Panc1 (cell line): ENCODE measurements at regions not wholly inside any gene's neighbourhood (a gene's known extent, or its start where the extent isn't known, plus 50 kb on each side); places are given as distances from the start of the nearest gene placed in this dataset.
"Not testable (repeated sequence)": the region's sequence is repeated elsewhere in the genome, so short reads cannot be mapped to it uniquely, and the experiment has no call there.

Experiments
- ATAC-seq: fragments of 200-7000 bp; cut with Tn5 transposase; 2 replicates; pipeline ENCODE4 v1.9.1; 2020; ENCODE audit warnings: mild to moderate bottlenecking, moderate library complexity
- BruUV-seq: library from RNA; stranded (reverse); fragments of 400-500 nt; replicated peaks from 2 replicates; lab custom pipeline; 2021; lab: Mats Ljungman, UMichigan
- CTCF ChIA-PET: fragments of 300-600 bp; sonication (Branson Sonifier 250); formaldehyde crosslinking; loops from one replicate; lab custom pipeline; 2022; ENCODE audit warnings: antibody characterized with exemption; lab: Charles Lee
- POLR2A ChIA-PET: fragments of 300-600 bp; sonication (Branson Sonifier 250); formaldehyde crosslinking; loops from one replicate; lab custom pipeline; 2022; ENCODE audit warnings: antibody characterized with exemption; lab: Charles Lee
- DNase-seq: peaks from one replicate; pipeline ENCODE4 v3.0.0-alpha.2; 2010; ENCODE audit warnings: low read depth, low spot score
- H3K27ac ChIP-seq: 2 replicates; pipeline ENCODE4 v1.5.1; 2011; ENCODE audit warnings: mild to moderate bottlenecking, low read length, inconsistent platforms
- H3K27me3 ChIP-seq: fragments of 200-500 bp; sonication (Bioruptor generic); 2 replicates; pipeline ENCODE4 v1.6.0; 2014; ENCODE audit warnings: low read length, inconsistent platforms; ENCODE audit not compliant: control insufficient read depth, insufficient read depth
- H3K36me3 ChIP-seq: fragments of 200-500 bp; sonication (Bioruptor generic); 2 replicates; pipeline ENCODE4 v1.5.1; 2014; ENCODE audit warnings: inconsistent platforms, mild to moderate bottlenecking, low read length, moderate library complexity; ENCODE audit not compliant: control insufficient read depth, insufficient read depth
- H3K4me1 ChIP-seq: 2 replicates; pipeline ENCODE4 v1.5.1; 2011; ENCODE audit warnings: inconsistent platforms, mild to moderate bottlenecking, low read length, moderate library complexity; ENCODE audit not compliant: control insufficient read depth, insufficient read depth
- H3K4me3 ChIP-seq, 2 experiments: 2 replicates each; pipeline ENCODE4 v1.5.1; 2011 to 2012; ENCODE audit warnings: low read depth in 2 of 2, low read length in 2 of 2, mild to moderate bottlenecking in 2 of 2, inconsistent platforms in 1 of 2, moderate library complexity in 1 of 2
- H3K9me3 ChIP-seq: fragments of 200-500 bp; sonication (Bioruptor generic); 2 replicates; pipeline ENCODE4 v1.5.1; 2014; ENCODE audit warnings: low read depth, mild to moderate bottlenecking, inconsistent platforms, low read length, moderate library complexity; ENCODE audit not compliant: control insufficient read depth, insufficient read depth
- POLR2AphosphoS5 ChIP-seq: IDR thresholded peaks from 2 replicates; pipeline ENCODE4 v1.6.1; 2012; ENCODE audit warnings: mild to moderate bottlenecking, low read depth, low read length, moderate library complexity
- SIN3A ChIP-seq: IDR thresholded peaks from 2 replicates; pipeline ENCODE4 v1.6.1; 2012; ENCODE audit warnings: low read depth, mild to moderate bottlenecking, low read length, moderate library complexity, borderline replicate concordance; ENCODE audit not compliant: insufficient read depth
- TCF7L2 ChIP-seq: IDR thresholded peaks from 2 replicates; pipeline ENCODE4 v1.6.1; 2011; ENCODE audit warnings: mild to moderate bottlenecking, low read depth, low read length, inconsistent platforms
- in situ Hi-C: cut with HindIII; loops from 2 replicates; pipeline ENCODE4 v1.10.0; 2016; ENCODE audit warnings: low sequenced_read_pairs, low pct_unique_long_range_greater_than_20kb
- intact Hi-C: fragments of 100-400 bp; cut with micrococcal nuclease; formaldehyde crosslinking; loops from one replicate; pipeline ENCODE4 v1.10.0; 2022; ENCODE audit not compliant: unreplicated experiment
- TF ChIP-seq, protein P1 (sequence below): fragments of 450-650 bp; IDR thresholded peaks from 2 replicates; pipeline ENCODE4 v1.5.1; 2017; ENCODE audit warnings: mild to moderate bottlenecking
- TF ChIP-seq, protein P2 (sequence below), 2 experiments: IDR thresholded peaks; 2 replicates each; pipeline ENCODE4 v1.6.1; 2011 to 2012; ENCODE audit warnings: low read depth in 2 of 2, control low read depth in 1 of 2, low read length in 1 of 2, mild to moderate bottlenecking in 1 of 2, moderate library complexity in 1 of 2; ENCODE audit not compliant: insufficient read depth in 1 of 2

DNA sequence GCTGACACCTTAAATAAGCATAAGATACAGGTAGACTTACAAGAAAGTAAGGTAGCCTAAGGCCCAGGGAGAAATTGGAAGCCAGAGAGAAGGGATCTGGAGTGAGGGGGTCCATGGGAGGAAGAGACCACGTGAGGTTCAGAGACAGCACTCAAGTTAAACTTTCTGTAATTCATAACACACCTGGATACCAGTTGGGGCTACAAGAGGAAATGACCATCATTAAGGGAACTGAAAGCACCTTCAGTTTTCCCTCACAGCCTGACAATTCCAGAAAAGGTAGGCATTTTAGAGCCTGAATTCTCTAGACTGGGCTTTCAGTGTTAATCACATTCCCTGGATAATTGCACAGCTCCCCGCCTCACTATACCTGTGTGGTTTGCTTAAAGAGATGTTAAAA lies 355.5 kb downstream of the FBXW7 start:
- CTCF ChIA-PET, result no interaction called here
- no peak for DNase-seq
- Histone ChIP-seq H3K9me3 (no peaks in the 10 kb centered on the region), H3K4me3 (no peak overlapping the region), H3K36me3 (no peaks in the 10 kb centered on the region), H3K27me3 (no peaks in the 10 kb centered on the region; the same call in 1 of the 2 replicates), H3K27ac (no peak overlapping the region), H3K4me1 (no peaks in the 10 kb centered on the region)
- no TSS peak for BruUV-seq
- intact Hi-C loops, result no loop called here
- in situ Hi-C loops, result no loop called here
- no peak for TF ChIP-seq POLR2AphosphoS5
- no peak for TF ChIP-seq TCF7L2
- TF ChIP-seq, protein P1, sequence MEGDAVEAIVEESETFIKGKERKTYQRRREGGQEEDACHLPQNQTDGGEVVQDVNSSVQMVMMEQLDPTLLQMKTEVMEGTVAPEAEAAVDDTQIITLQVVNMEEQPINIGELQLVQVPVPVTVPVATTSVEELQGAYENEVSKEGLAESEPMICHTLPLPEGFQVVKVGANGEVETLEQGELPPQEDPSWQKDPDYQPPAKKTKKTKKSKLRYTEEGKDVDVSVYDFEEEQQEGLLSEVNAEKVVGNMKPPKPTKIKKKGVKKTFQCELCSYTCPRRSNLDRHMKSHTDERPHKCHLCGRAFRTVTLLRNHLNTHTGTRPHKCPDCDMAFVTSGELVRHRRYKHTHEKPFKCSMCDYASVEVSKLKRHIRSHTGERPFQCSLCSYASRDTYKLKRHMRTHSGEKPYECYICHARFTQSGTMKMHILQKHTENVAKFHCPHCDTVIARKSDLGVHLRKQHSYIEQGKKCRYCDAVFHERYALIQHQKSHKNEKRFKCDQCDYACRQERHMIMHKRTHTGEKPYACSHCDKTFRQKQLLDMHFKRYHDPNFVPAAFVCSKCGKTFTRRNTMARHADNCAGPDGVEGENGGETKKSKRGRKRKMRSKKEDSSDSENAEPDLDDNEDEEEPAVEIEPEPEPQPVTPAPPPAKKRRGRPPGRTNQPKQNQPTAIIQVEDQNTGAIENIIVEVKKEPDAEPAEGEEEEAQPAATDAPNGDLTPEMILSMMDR, result no peak
- TF ChIP-seq, protein P2, sequence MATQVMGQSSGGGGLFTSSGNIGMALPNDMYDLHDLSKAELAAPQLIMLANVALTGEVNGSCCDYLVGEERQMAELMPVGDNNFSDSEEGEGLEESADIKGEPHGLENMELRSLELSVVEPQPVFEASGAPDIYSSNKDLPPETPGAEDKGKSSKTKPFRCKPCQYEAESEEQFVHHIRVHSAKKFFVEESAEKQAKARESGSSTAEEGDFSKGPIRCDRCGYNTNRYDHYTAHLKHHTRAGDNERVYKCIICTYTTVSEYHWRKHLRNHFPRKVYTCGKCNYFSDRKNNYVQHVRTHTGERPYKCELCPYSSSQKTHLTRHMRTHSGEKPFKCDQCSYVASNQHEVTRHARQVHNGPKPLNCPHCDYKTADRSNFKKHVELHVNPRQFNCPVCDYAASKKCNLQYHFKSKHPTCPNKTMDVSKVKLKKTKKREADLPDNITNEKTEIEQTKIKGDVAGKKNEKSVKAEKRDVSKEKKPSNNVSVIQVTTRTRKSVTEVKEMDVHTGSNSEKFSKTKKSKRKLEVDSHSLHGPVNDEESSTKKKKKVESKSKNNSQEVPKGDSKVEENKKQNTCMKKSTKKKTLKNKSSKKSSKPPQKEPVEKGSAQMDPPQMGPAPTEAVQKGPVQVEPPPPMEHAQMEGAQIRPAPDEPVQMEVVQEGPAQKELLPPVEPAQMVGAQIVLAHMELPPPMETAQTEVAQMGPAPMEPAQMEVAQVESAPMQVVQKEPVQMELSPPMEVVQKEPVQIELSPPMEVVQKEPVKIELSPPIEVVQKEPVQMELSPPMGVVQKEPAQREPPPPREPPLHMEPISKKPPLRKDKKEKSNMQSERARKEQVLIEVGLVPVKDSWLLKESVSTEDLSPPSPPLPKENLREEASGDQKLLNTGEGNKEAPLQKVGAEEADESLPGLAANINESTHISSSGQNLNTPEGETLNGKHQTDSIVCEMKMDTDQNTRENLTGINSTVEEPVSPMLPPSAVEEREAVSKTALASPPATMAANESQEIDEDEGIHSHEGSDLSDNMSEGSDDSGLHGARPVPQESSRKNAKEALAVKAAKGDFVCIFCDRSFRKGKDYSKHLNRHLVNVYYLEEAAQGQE (IDR thresholded peaks at IDR 0.05; ENCODE audit: insufficient read depth in 1 of 2, low read depth in 2 of 2, low read length in 1 of 2), result no peak
- no peak for TF ChIP-seq SIN3A
- no peak for ATAC-seq
- POLR2A ChIA-PET, result no interaction called here

DNA sequence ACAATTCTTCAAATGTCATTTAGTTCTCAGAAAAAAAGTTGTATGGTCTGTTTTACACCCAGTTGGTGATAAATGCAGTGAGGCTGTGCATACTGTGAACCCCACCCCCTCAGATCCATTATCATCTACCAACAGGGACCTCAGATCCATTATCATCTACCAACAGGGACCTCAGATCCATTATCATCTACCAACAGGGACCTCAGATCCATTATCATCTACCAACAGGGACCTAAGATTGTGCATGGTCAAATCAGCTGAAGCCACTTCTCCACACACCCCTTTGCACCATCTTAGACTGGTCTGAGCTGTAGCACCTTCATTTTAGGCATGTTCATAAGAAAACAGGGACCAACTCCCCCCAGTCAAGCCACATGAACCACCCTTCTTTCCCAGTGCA lies 358.4 kb downstream of the FBXW7 start:
- intact Hi-C loops, H3K27me3 ChIP-seq, ATAC-seq, in situ Hi-C loops, H3K36me3 ChIP-seq, H3K4me3 ChIP-seq, H3K4me1 ChIP-seq, CTCF ChIA-PET, BruUV-seq, H3K27ac ChIP-seq, POLR2A ChIA-PET, H3K9me3 ChIP-seq, DNase-seq: not testable (repeated sequence)

DNA sequence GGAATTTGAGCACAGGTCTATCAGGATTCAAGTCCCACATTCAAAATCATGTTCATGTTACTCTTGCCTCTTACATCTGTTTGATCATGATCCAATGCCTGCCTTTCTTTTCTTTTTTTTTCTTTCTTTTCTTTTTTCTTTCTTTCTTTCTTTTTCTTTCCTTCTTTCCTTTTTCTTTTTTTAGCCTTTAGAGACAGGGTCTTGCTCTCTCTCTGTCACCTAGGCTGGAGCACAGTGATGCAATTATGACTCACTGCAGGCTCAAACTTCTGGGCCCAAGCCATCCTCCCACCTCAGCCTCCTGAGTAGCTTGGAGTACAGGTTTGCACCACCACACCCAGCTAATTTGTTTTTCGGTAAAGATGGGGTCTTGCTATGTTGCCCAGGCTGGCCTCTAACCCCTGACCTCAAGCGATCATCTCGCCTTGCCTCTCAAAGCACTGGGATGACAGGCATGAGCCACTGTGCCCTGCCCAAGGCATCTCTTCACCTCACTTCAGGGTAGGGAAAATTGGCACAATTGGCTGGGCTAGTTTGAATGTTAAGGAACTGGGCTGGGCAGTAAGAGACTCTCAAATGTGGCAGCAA lies 359.2 kb downstream of the FBXW7 start:
- ChIA-PET POLR2A (no interaction called here), CTCF (no interaction called here)
- ATAC-seq, result no peak

More for the DNA sequence above, 359.2 kb downstream of the FBXW7 start:
- H3K9me3 ChIP-seq, result no peaks in the 10 kb centered on the region
- DNase-seq, result no peak
- in situ Hi-C loops (no loop called here), intact Hi-C loops (no loop called here)
- H3K36me3 ChIP-seq, result no peaks in the 10 kb centered on the region
- BruUV-seq, result no TSS peak
- H3K4me3 ChIP-seq, result no peak overlapping the region
- no peaks in the 10 kb centered on the region for H3K4me1 ChIP-seq
- H3K27ac ChIP-seq, result no peak overlapping the region
- TF ChIP-seq, protein P2 (IDR thresholded peaks at IDR 0.05; ENCODE audit: insufficient read depth in 1 of 2, low read depth in 2 of 2, low read length in 1 of 2), result no peak
- H3K27me3 ChIP-seq, result no peaks in the 10 kb centered on the region; the same call in none of the 2 replicates
